ENCODE measurements at regions not wholly inside any gene's neighbourhood (a gene's known extent, or its start where the extent isn't known, plus 50 kb on each side); places are given as distances from the start of the nearest gene placed in this dataset.

DNA sequence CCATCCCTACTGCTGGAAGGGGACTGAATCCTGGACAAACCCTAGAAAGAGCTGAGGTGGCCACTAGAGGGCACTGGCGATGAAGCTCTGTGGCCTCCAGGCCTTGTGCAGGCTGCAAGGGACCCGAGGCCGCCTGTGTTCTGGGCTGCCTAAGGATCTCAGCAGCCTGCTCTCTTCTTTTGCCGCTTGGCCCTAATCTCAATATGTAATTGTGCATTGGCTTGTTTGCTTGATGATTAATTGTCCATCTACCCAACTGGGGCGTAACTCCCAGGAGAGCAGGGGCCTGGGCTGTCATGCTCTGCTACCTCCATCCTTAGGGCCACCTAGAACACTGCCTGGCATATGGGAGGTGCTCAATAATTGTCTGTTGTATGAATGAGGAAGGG is 73.8 kb downstream of the SYNE3 start (continued):
- TF ChIP-seq HNRNPH1 (optimal IDR thresholded peaks at IDR 0.05; ENCODE audit: low read depth, low read length) (no peak), ZNF713 (CRISPR knock-in tag; IDR thresholded peaks at IDR 0.05) (no peak), ATM (IDR thresholded peaks at IDR 0.05; ENCODE audit: borderline replicate concordance) (no peak), ZNF30 (CRISPR knock-in tag; IDR thresholded peaks at IDR 0.05) (no peak), ZNF674 (CRISPR knock-in tag; IDR thresholded peaks at IDR 0.05; ENCODE audit: low read depth) (no peak), PPARG (CRISPR knock-in tag; conservative IDR thresholded peaks at IDR 0.05) (no peak), ZNF850 (CRISPR knock-in tag; conservative IDR thresholded peaks at IDR 0.05) (no peak), SALL1 (CRISPR knock-in tag; IDR thresholded peaks at IDR 0.05) (peak; percentile 76), FOSL2 (CRISPR knock-in tag; IDR thresholded peaks at IDR 0.05) (no peak), ZNF839 (CRISPR knock-in tag; IDR thresholded peaks at IDR 0.05; ENCODE audit: borderline replicate concordance) (peak; percentile 48; the same call in 1 of the 2 replicates), ZBTB7B (CRISPR knock-in tag; IDR thresholded peaks at IDR 0.05) (0 out of 2 replicates have a peak, but pooled peaks have one; percentile 27), ZFP62 (CRISPR knock-in tag; IDR thresholded peaks at IDR 0.05) (no peak), TEAD3 (CRISPR knock-in tag; optimal IDR thresholded peaks at IDR 0.05; ENCODE audit: borderline replicate concordance) (peak; percentile 32), NR1H2 (CRISPR knock-in tag; IDR thresholded peaks at IDR 0.05; ENCODE audit: borderline replicate concordance, low read depth) (no peak), SIN3B (IDR thresholded peaks at IDR 0.05; ENCODE audit: low read length) (no peak), NFIC (IDR thresholded peaks at IDR 0.05; ENCODE audit: low read length) (no peak), XRCC5 (optimal IDR thresholded peaks at IDR 0.05; ENCODE audit: low read length) (peak; percentile 83), TEAD2 (CRISPR knock-in tag; IDR thresholded peaks at IDR 0.05) (no peak), PAF1 (CRISPR knock-in tag; IDR thresholded peaks at IDR 0.05) (no peak), ZNF510 (CRISPR knock-in tag; IDR thresholded peaks at IDR 0.05; ENCODE audit: low read depth) (no peak), ZNF550 (CRISPR knock-in tag; IDR thresholded peaks at IDR 0.05; ENCODE audit: borderline replicate concordance) (no peak), RARA (CRISPR knock-in tag; IDR thresholded peaks at IDR 0.05) (0 out of 2 replicates have a peak, but pooled peaks have one; percentile 21), ZMYM4 (CRISPR knock-in tag; IDR thresholded peaks at IDR 0.05) (peak; percentile 46; the same call in 1 of the 2 replicates), ZNF234 (CRISPR knock-in tag; conservative IDR thresholded peaks at IDR 0.05) (no peak), NRL (CRISPR knock-in tag; IDR thresholded peaks at IDR 0.05; ENCODE audit: borderline replicate concordance) (no peak), SP2 (CRISPR knock-in tag; IDR thresholded peaks at IDR 0.05) (no peak), IKZF4 (CRISPR knock-in tag; IDR thresholded peaks at IDR 0.05; ENCODE audit: borderline replicate concordance, low read depth, not compliant biosample characterization) (no peak)
- TF ChIP-seq, protein P1, sequence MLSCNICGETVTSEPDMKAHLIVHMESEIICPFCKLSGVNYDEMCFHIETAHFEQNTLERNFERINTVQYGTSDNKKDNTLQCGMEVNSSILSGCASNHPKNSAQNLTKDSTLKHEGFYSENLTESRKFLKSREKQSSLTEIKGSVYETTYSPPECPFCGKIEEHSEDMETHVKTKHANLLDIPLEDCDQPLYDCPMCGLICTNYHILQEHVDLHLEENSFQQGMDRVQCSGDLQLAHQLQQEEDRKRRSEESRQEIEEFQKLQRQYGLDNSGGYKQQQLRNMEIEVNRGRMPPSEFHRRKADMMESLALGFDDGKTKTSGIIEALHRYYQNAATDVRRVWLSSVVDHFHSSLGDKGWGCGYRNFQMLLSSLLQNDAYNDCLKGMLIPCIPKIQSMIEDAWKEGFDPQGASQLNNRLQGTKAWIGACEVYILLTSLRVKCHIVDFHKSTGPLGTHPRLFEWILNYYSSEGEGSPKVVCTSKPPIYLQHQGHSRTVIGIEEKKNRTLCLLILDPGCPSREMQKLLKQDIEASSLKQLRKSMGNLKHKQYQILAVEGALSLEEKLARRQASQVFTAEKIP (CRISPR knock-in tag; IDR thresholded peaks at IDR 0.05; ENCODE audit: borderline replicate concordance): no peak
- TF ChIP-seq, protein P2, sequence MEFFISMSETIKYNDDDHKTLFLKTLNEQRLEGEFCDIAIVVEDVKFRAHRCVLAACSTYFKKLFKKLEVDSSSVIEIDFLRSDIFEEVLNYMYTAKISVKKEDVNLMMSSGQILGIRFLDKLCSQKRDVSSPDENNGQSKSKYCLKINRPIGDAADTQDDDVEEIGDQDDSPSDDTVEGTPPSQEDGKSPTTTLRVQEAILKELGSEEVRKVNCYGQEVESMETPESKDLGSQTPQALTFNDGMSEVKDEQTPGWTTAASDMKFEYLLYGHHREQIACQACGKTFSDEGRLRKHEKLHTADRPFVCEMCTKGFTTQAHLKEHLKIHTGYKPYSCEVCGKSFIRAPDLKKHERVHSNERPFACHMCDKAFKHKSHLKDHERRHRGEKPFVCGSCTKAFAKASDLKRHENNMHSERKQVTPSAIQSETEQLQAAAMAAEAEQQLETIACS (CRISPR knock-in tag; IDR thresholded peaks at IDR 0.05): no peak
- TF ChIP-seq, protein P3, sequence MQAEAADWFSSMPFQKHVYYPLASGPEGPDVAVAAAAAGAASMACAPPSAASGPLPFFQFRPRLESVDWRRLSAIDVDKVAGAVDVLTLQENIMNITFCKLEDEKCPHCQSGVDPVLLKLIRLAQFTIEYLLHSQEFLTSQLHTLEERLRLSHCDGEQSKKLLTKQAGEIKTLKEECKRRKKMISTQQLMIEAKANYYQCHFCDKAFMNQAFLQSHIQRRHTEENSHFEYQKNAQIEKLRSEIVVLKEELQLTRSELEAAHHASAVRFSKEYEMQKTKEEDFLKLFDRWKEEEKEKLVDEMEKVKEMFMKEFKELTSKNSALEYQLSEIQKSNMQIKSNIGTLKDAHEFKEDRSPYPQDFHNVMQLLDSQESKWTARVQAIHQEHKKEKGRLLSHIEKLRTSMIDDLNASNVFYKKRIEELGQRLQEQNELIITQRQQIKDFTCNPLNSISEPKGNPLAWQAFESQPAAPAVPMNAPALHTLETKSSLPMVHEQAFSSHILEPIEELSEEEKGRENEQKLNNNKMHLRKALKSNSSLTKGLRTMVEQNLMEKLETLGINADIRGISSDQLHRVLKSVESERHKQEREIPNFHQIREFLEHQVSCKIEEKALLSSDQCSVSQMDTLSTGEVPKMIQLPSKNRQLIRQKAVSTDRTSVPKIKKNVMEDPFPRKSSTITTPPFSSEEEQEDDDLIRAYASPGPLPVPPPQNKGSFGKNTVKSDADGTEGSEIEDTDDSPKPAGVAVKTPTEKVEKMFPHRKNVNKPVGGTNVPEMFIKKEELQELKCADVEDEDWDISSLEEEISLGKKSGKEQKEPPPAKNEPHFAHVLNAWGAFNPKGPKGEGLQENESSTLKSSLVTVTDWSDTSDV (CRISPR knock-in tag; IDR thresholded peaks at IDR 0.05): no peak

All from HepG2 (cell line).